Upper lobe of right lung (tissue), 1 donor: ENCODE measurements at regions not wholly inside any gene's neighbourhood (a gene's known extent, or its start where the extent isn't known, plus 50 kb on each side); places are given as distances from the start of the nearest gene placed in this dataset.

Experiments
- ATAC-seq: fragments of 200-7000 bp; cut with Tn5 transposase; one replicate; pipeline ENCODE4 v1.9.1; 2020; ENCODE audit warnings: mild to moderate bottlenecking, moderate library complexity
- DNase-seq: peaks from one replicate; pipeline ENCODE4 v3.0.0-alpha.2; 2020
- H3K27ac ChIP-seq: fragments of 200-600 bp; one replicate; pipeline ENCODE4 v1.8.0; 2022
- H3K27me3 ChIP-seq: fragments of 200-600 bp; one replicate; pipeline ENCODE4 v1.8.0; 2022; ENCODE audit warnings: mild to moderate bottlenecking
- H3K36me3 ChIP-seq: fragments of 200-600 bp; one replicate; pipeline ENCODE4 v1.8.0; 2022
- H3K4me1 ChIP-seq: fragments of 200-600 bp; one replicate; pipeline ENCODE4 v1.8.0; 2022
- H3K4me3 ChIP-seq: fragments of 200-600 bp; one replicate; pipeline ENCODE4 v1.8.0; 2022; ENCODE audit warnings: mild to moderate bottlenecking
- H3K9me3 ChIP-seq: fragments of 200-600 bp; one replicate; pipeline ENCODE4 v1.8.0; 2022
- CTCF ChIP-seq: fragments of 200-600 bp; IDR thresholded peaks from one replicate; pipeline ENCODE4 v1.8.0; 2022; ENCODE audit warnings: antibody characterized with exemption
- intact Hi-C: fragments of 100-400 bp; cut with DNase I; formaldehyde crosslinking; loops from one replicate; pipeline ENCODE4 v1.11.0; 2022
- donor health status: DM: no; HTN: yes; CAD: no; lungs with severe emphysema.

GRCh38 chr7:42479452-42479815, 242.4 kb upstream of the GLI3 start:
- H3K27ac ChIP-seq: peak overlapping the region; percentile 47
- peaks cover 3% of the 10 kb centered on the region for H3K4me1 ChIP-seq
- ATAC-seq (no peak), DNase-seq (no peak)
- TF ChIP-seq CTCF: no peak
- no peaks in the 10 kb centered on the region for H3K9me3 ChIP-seq
- H3K4me3 ChIP-seq: no peak overlapping the region
- no peaks in the 10 kb centered on the region for H3K36me3 ChIP-seq
- intact Hi-C loops: no loop called here
- no peaks in the 10 kb centered on the region for H3K27me3 ChIP-seq

- Histone ChIP-seq H3K4me1 (peaks cover 3% of the 10 kb centered on the region), H3K36me3 (no peaks in the 10 kb centered on the region), H3K4me3 (no peak overlapping the region), H3K27ac (no peak overlapping the region), H3K9me3 (no peaks in the 10 kb centered on the region), H3K27me3 (no peaks in the 10 kb centered on the region)
- no peak for TF ChIP-seq CTCF
- ATAC-seq (no peak), DNase-seq (no peak)
- intact Hi-C loops: no loop called here
These were observed 241.7 kb upstream of the GLI3 start for GRCh38 chr7:42478717-42479116.

GRCh38 chr7:42476255-42476654, 239.2 kb upstream of the GLI3 start:
- Histone ChIP-seq H3K27me3 (no peaks in the 10 kb centered on the region), H3K4me1 (peaks cover 3% of the 10 kb centered on the region), H3K27ac (no peak overlapping the region), H3K36me3 (no peaks in the 10 kb centered on the region), H3K4me3 (no peak overlapping the region), H3K9me3 (no peaks in the 10 kb centered on the region)
- TF ChIP-seq CTCF: no peak
- no peak for ATAC-seq
- intact Hi-C loops: no loop called here
- DNase-seq: no peak

GRCh38 chr7:42475082-42475481, 238.1 kb upstream of the GLI3 start:
- intact Hi-C loops: no loop called here
- TF ChIP-seq CTCF: no peak
- Histone ChIP-seq H3K36me3 (no peaks in the 10 kb centered on the region), H3K27me3 (no peaks in the 10 kb centered on the region), H3K4me3 (no peak overlapping the region), H3K27ac (no peak overlapping the region), H3K9me3 (no peaks in the 10 kb centered on the region), H3K4me1 (peaks cover 3% of the 10 kb centered on the region)
- ATAC-seq (no peak), DNase-seq (no peak)

GRCh38 chr7:42473099-42473498, 236.1 kb upstream of the GLI3 start:
- no peaks in the 10 kb centered on the region for H3K9me3 ChIP-seq
- DNase-seq (no peak), ATAC-seq (no peak)
- H3K36me3 ChIP-seq: no peaks in the 10 kb centered on the region
- TF ChIP-seq CTCF: no peak
- H3K27me3 ChIP-seq: no peaks in the 10 kb centered on the region
- H3K4me3 ChIP-seq: no peak overlapping the region
- intact Hi-C loops: no loop called here
- no peak overlapping the region for H3K27ac ChIP-seq
- no peaks in the 10 kb centered on the region for H3K4me1 ChIP-seq

GRCh38 chr7:42471573-42472174, 234.7 kb upstream of the GLI3 start:
- Histone ChIP-seq H3K4me1 (no peaks in the 10 kb centered on the region), H3K36me3 (no peaks in the 10 kb centered on the region), H3K27me3 (no peaks in the 10 kb centered on the region), H3K9me3 (no peaks in the 10 kb centered on the region), H3K27ac (no peak overlapping the region), H3K4me3 (no peak overlapping the region)
- DNase-seq: no peak
- ATAC-seq: no peak
- TF ChIP-seq CTCF: no peak
- intact Hi-C loops: no loop called here
